Neuronal stem cell (in vitro differentiated cells): ENCODE measurements at regions not wholly inside any gene's neighbourhood (a gene's known extent, or its start where the extent isn't known, plus 50 kb on each side); places are given as distances from the start of the nearest gene placed in this dataset.

ENCODE experiments used
- DNase-seq: peaks from one replicate; pipeline ENCODE4 v3.0.0-alpha.2; 2013; ENCODE audit warnings: low spot score
- H2AFZ ChIP-seq: one replicate; pipeline ENCODE4 v1.6.1; 2013; ENCODE audit warnings: mild to moderate bottlenecking, low read length, inconsistent platforms
- H2AK5ac ChIP-seq: 2 replicates; pipeline ENCODE4 v1.6.1; 2013; ENCODE audit warnings: low read depth, mild to moderate bottlenecking, inconsistent platforms, low read length, moderate library complexity, mixed read lengths
- H2BK120ac ChIP-seq: 2 replicates; pipeline ENCODE4 v1.6.1; 2013; ENCODE audit warnings: low read depth, mild to moderate bottlenecking, inconsistent platforms, low read length, moderate library complexity, mixed read lengths
- H2BK12ac ChIP-seq: one replicate; pipeline ENCODE4 v1.6.1; 2013; ENCODE audit warnings: low read length, inconsistent platforms
- H2BK15ac ChIP-seq: 2 replicates; pipeline ENCODE4 v1.6.1; 2013; ENCODE audit warnings: mild to moderate bottlenecking, low read length, inconsistent platforms, mixed read lengths
- H2BK5ac ChIP-seq: one replicate; pipeline ENCODE4 v1.6.1; 2013; ENCODE audit warnings: inconsistent platforms, mild to moderate bottlenecking, low read length, moderate library complexity
- H3K14ac ChIP-seq: one replicate; pipeline ENCODE4 v1.6.1; 2013; ENCODE audit warnings: low read length, inconsistent platforms
- H3K18ac ChIP-seq: 2 replicates; pipeline ENCODE4 v1.6.1; 2013; ENCODE audit warnings: low read length, inconsistent platforms
- H3K23ac ChIP-seq: 2 replicates; pipeline ENCODE4 v1.6.1; 2013; ENCODE audit warnings: low read depth, mild to moderate bottlenecking, mixed read lengths, low read length, inconsistent platforms; ENCODE audit not compliant: poor library complexity
- H3K27ac ChIP-seq: replicated peaks from 3 replicates; pipeline ENCODE4 v1.5.1; 2013; ENCODE audit warnings: low read length, inconsistent platforms
- H3K27me3 ChIP-seq, 3 experiments: 2 replicates each; pipeline ENCODE4 v1.6.1; 2013; ENCODE audit warnings: low read length in 3 of 3, mild to moderate bottlenecking in 2 of 3, inconsistent platforms in 1 of 3, low read depth in 1 of 3, mixed read lengths in 1 of 3, moderate library complexity in 1 of 3; ENCODE audit not compliant: control insufficient read depth in 3 of 3, insufficient read depth in 3 of 3
- H3K36me3 ChIP-seq, 2 donors: replicated peaks in 1 of 2; 2 replicates each; pipeline ENCODE4 v1.6.1; 2013; ENCODE audit warnings: low read length in 2 of 2; ENCODE audit not compliant: control insufficient read depth in 2 of 2, insufficient read depth in 2 of 2
- H3K4ac ChIP-seq: 2 replicates; pipeline ENCODE4 v1.6.1; 2013; ENCODE audit warnings: inconsistent platforms, mild to moderate bottlenecking, low read length, moderate library complexity
- H3K4me1 ChIP-seq, 2 donors: 1 replicate in 1 of 2; 2 replicates in 1 of 2; pipeline ENCODE4 v1.6.1; 2013; ENCODE audit warnings: low read length in 2 of 2, low read depth in 1 of 2; ENCODE audit not compliant: control insufficient read depth in 2 of 2, insufficient read depth in 1 of 2
- H3K4me2 ChIP-seq: one replicate; pipeline ENCODE4 v1.6.1; 2013; ENCODE audit warnings: mild to moderate bottlenecking, low read length, inconsistent platforms; ENCODE audit not compliant: insufficient read depth, poor library complexity, severe bottlenecking
- H3K4me3 ChIP-seq, 2 donors: 2 replicates each; pipeline ENCODE4 v1.5.1; 2013; ENCODE audit warnings: low read length in 2 of 2, mild to moderate bottlenecking in 2 of 2, inconsistent platforms in 1 of 2, moderate library complexity in 1 of 2
- H3K79me1 ChIP-seq: one replicate; pipeline ENCODE4 v1.6.1; 2013; ENCODE audit warnings: low read depth, mild to moderate bottlenecking, inconsistent platforms, low read length, moderate library complexity
- H3K9ac ChIP-seq: one replicate; pipeline ENCODE4 v1.6.1; 2013; ENCODE audit warnings: mild to moderate bottlenecking, low read depth, low read length, inconsistent platforms; ENCODE audit not compliant: poor library complexity
- H3K9me3 ChIP-seq, 2 donors: replicated peaks in 1 of 2; 2 replicates each; pipeline versions ENCODE3 to v1.6.1; 2013; ENCODE audit warnings: low read length in 2 of 2, mild to moderate bottlenecking in 2 of 2, inconsistent platforms in 1 of 2, low read depth in 1 of 2, mixed read lengths in 1 of 2, moderate library complexity in 1 of 2; ENCODE audit not compliant: control insufficient read depth in 2 of 2, insufficient read depth in 1 of 2
- H4K8ac ChIP-seq: one replicate; pipeline ENCODE4 v1.6.1; 2013; ENCODE audit warnings: low read depth, mild to moderate bottlenecking, inconsistent platforms, low read length, moderate library complexity
- H4K91ac ChIP-seq: one replicate; pipeline ENCODE4 v1.6.1; 2013; ENCODE audit warnings: low read length, low read depth, mild to moderate bottlenecking, inconsistent platforms; ENCODE audit not compliant: poor library complexity
- WGBS, 2 donors: extraction: QIAGEN DNeasy Blood & Tissue Kit; methylation state at CpG; one replicate each; pipeline ENCODE4 v1.1.7; 2013; ENCODE audit warnings: missing lambda C conversion rate in 2 of 2, mixed read lengths in 1 of 2; ENCODE audit not compliant: insufficient read length in 2 of 2, insufficient replicate concordance in 1 of 2; ENCODE audit errors: extremely low coverage in 2 of 2; 5-methylcytosine and 5-hydroxymethylcytosine counted together

DNA sequence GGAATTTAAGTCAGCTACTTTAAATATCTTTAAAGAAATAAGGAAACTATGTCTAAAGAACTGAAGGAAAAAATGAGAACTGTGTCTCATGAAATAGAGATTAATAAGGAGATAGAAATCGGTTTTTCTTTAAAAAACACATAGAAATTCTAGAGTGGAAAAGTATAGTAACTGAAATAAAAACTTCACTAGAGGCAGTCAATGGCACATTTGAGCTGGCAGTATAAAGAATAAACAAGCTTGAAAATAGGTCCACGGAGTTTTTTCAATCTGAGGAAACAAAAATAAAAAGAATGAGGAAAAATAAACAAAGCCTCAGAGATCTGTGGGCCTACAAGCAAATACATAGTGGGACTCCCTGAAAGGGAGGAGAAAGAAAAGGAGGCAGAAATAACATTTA is 127.5 kb downstream of the TWIST2 start:
- Histone ChIP-seq H3K4me3 (no peak overlapping the region), H3K23ac (no peak overlapping the region), H3K4ac (no peak overlapping the region), H3K14ac (no peak overlapping the region), H2AK5ac (no peak overlapping the region), H3K18ac (no peak overlapping the region), H3K9ac (no peak overlapping the region), H2BK120ac (no peak overlapping the region), H3K27ac (no peak overlapping the region), H3K9me3 (no peaks in the 10 kb centered on the region), H3K79me1 (no peaks in the 10 kb centered on the region), H2BK5ac (no peak overlapping the region), H4K91ac (no peak overlapping the region), H3K4me1 (peaks cover 0 to 2% of the 10 kb centered on the region in 2 donors), H4K8ac (no peak overlapping the region), H2AFZ (no peak overlapping the region), H2BK12ac (no peak overlapping the region), H3K4me2 (no peak overlapping the region), H3K27me3 (no peaks in the 10 kb centered on the region), H2BK15ac (no peak overlapping the region), H3K36me3 (no peaks in the 10 kb centered on the region)
- no peak for DNase-seq
- WGBS, 2 donors, result no CpG with 5 or more reads among the region's 2 CpGs

DNA sequence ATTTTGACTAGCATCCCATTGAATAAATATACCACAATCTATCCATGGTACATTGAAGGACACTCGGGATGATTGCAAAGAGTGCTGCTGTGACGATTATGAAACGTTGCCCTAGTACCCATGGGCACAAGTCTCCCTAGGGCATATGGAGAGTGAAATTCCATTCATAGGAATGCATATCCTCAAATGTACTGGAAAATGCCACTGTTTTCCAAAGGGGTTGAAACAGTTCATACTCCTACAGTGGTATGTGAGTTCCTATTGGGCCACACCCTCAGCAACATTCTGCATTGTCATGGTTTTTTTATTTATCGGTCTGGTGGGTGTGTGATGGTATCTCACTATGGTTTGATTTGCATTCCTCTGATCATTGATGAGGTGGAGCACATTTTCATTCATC is 130.6 kb downstream of the TWIST2 start:
- H4K8ac ChIP-seq, result no peak overlapping the region
- no peak for DNase-seq
- no peak overlapping the region for H2AFZ ChIP-seq
- no peak overlapping the region for H3K4me2 ChIP-seq
- no peaks in the 10 kb centered on the region for H3K36me3 ChIP-seq
- H3K27me3 ChIP-seq, result no peaks in the 10 kb centered on the region
- no peak overlapping the region for H3K4me3 ChIP-seq
- H3K23ac ChIP-seq, result no peak overlapping the region
- no peak overlapping the region for H3K4ac ChIP-seq
- H3K14ac ChIP-seq, result no peak overlapping the region
- H2BK120ac ChIP-seq, result no peak overlapping the region
- H2BK12ac ChIP-seq, result no peak overlapping the region
- H3K4me1 ChIP-seq, result no peaks in the 10 kb centered on the region
- H3K9me3 ChIP-seq, result peaks cover 0 to 1% of the 10 kb centered on the region in 2 donors
- no peak overlapping the region for H2AK5ac ChIP-seq
- no peak overlapping the region for H3K9ac ChIP-seq
- H4K91ac ChIP-seq, result no peak overlapping the region
- no peaks in the 10 kb centered on the region for H3K79me1 ChIP-seq
- no peak overlapping the region for H3K27ac ChIP-seq
- no peak overlapping the region for H2BK15ac ChIP-seq
- no CpG with 5 or more reads among the region's 4 CpGs for WGBS, 2 donors
- H3K18ac ChIP-seq, result no peak overlapping the region
- no peak overlapping the region for H2BK5ac ChIP-seq

DNA sequence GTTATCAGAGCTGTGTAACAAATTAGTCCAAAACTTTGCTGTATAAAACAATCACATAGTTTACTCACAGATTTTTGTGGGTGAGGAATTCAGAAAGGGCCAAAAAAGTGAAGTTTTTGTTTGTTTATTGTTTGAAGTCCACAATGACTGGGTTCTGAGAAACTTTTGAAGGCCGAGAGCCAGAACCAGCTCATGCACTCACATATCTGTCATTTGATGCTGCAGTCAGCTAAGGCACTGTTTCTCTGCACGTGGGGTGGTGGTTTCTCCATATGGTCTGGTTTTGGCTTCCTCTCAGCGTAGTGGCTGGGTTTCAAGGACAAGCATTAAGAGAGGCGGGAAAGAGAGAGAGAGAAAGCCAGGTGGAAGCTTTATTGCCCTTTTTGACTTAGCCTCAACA is 131.8 kb downstream of the TWIST2 start:
- H4K91ac ChIP-seq, result no peak overlapping the region
- H3K14ac ChIP-seq, result no peak overlapping the region
- no peaks in the 10 kb centered on the region for H3K27me3 ChIP-seq
- H2BK120ac ChIP-seq, result no peak overlapping the region
- no peak overlapping the region for H3K4me2 ChIP-seq
- H3K4ac ChIP-seq, result no peak overlapping the region
- H3K18ac ChIP-seq, result no peak overlapping the region
- H3K9ac ChIP-seq, result no peak overlapping the region
- no peak overlapping the region for H4K8ac ChIP-seq
- H2AFZ ChIP-seq, result no peak overlapping the region
- H2BK12ac ChIP-seq, result no peak overlapping the region
- H3K36me3 ChIP-seq, result no peaks in the 10 kb centered on the region
- no peak overlapping the region for H3K27ac ChIP-seq
- no peak overlapping the region for H3K23ac ChIP-seq
- H3K79me1 ChIP-seq, result no peaks in the 10 kb centered on the region
- peaks cover 0 to 1% of the 10 kb centered on the region in 2 donors for H3K9me3 ChIP-seq
- H2BK5ac ChIP-seq, result no peak overlapping the region
- no peak overlapping the region for H2BK15ac ChIP-seq
- H3K4me1 ChIP-seq, result no peaks in the 10 kb centered on the region
- H2AK5ac ChIP-seq, result no peak overlapping the region
- DNase-seq, result no peak
- WGBS, 2 donors, result no CpG with 5 or more reads among the region's 4 CpGs
- H3K4me3 ChIP-seq, result no peak overlapping the region

DNA sequence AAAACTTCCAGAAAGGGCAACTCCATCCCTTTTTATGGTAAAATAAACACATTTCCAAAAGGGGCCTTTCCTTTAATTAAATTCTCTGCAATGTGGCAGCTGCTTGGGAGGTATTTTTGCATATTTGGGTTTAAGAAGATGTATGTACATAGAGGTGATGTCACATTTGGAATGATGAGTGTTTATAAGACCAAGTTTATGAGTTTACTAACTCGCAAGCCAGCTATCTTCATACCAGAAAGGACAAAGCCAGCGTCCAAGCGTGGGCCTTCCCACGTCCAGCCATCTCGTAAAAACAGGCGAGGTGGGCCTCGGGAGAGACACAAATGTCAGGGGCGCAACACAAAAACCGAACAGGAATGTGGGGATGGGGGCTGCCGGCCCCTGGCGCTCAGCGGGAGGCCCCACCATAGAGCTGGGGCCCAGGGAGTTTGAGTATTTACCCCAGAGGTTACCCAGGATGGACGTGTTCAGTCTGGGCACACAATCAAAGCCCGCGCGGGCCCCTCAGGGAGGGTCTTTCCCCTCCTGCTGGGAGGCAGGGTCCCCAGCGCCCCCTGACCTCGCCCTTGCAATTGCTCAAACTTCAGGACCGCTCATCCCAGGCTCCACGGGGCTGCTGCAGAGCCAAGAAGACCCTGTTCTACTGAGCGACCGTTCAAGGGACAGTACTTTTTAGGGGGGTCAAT is 137.3 kb downstream of the TWIST2 start:
- DNase-seq, result no peak
- H3K18ac ChIP-seq, result peak overlapping the region; percentile 59
- no peak overlapping the region for H3K23ac ChIP-seq
- peak overlapping the region; percentile 66 for H2BK5ac ChIP-seq
- H2AFZ ChIP-seq, result peak overlapping the region; percentile 7
- H4K91ac ChIP-seq, result peak overlapping the region; percentile 72
- H3K4me2 ChIP-seq, result no peak overlapping the region
- H3K4ac ChIP-seq, result peak overlapping the region; percentile 66
- no peak overlapping the region for H3K9ac ChIP-seq
- peak overlapping the region; percentile 85 for H2BK15ac ChIP-seq
- H3K4me1 ChIP-seq, result peaks cover 12 to 14% of the 10 kb centered on the region in 2 donors
- H3K27me3 ChIP-seq, result peaks cover 0 to 8% (median 0%) of the 10 kb centered on the region in 3 experiments
- no peak overlapping the region for H2BK12ac ChIP-seq
- H4K8ac ChIP-seq, result no peak overlapping the region
- no peak overlapping the region for H2BK120ac ChIP-seq
- H3K9me3 ChIP-seq, result peaks cover 0 to 1% of the 10 kb centered on the region in 2 donors
- no peaks in the 10 kb centered on the region for H3K79me1 ChIP-seq
- H3K36me3 ChIP-seq, result no peaks in the 10 kb centered on the region
- H2AK5ac ChIP-seq, result peak overlapping the region; percentile 72
- no peak overlapping the region for H3K14ac ChIP-seq
- no peak overlapping the region for H3K27ac ChIP-seq
- WGBS, 2 donors, result no CpG with 5 or more reads among the region's 22 CpGs
- H3K4me3 ChIP-seq, result no peak overlapping the region
